Peyer's patch (tissue), 4 donors: ENCODE measurements at regions not wholly inside any gene's neighbourhood (a gene's known extent, or its start where the extent isn't known, plus 50 kb on each side); places are given as distances from the start of the nearest gene placed in this dataset.
"Not testable (repeated sequence)": the region's sequence is repeated elsewhere in the genome, so short reads cannot be mapped to it uniquely, and the experiment has no call there.

Experiments
- CTCF ChIP-seq, 6 experiments: fragments of 450-650 bp in 4 of 6; fragments of 200-600 bp in 2 of 6; sonication (generic) in 1 of 6; IDR thresholded peaks; one replicate each; pipeline ENCODE4 v1.5.1; 2017 to 2019; ENCODE audit warnings: antibody characterized with exemption in 6 of 6, mild to moderate bottlenecking in 3 of 6, moderate library complexity in 1 of 6
- POLR2A ChIP-seq, 2 donors: fragments of 450-650 bp; IDR thresholded peaks; one replicate each; pipeline ENCODE4 v1.5.1; 2017; ENCODE audit warnings: antibody characterized with exemption in 2 of 2, mild to moderate bottlenecking in 2 of 2, moderate library complexity in 2 of 2

DNA sequence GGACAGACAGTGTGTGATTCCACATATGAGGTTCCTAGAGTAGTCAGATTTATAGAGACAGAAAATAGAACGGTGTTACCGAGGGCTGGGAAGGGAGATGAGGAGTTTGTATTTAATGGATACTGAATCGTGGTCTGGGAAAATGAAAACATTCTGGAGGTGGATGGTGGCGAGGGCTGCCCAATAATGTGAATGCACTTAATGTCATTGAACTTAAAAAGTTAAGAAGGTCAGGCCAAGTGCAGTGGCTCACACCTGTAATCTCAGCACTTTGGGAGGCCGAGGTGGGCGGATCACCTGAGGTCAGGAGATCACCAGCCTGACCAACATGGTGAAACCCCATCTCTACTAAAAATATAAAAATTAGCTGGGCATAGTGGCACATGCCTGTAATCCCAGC is 246.2 kb downstream of the PARN start:
- TF ChIP-seq POLR2A, CTCF (IDR thresholded peaks at IDR 0.05): not testable (repeated sequence)
